Ramos (cell line): ENCODE measurements at regions not wholly inside any gene's neighbourhood (a gene's known extent, or its start where the extent isn't known, plus 50 kb on each side); places are given as distances from the start of the nearest gene placed in this dataset.

Experiments
- in situ Hi-C: fragments of 300-500 bp; cut with MboI; formaldehyde crosslinking; loops from one replicate; pipeline ENCODE4 v1.14.3; 2022; ENCODE audit warnings: low sequenced_read_pairs; ENCODE audit not compliant: unreplicated experiment

GRCh38 chr1:56442290-56442877 is 137.0 kb downstream of the PLPP3 start:
- in situ Hi-C loops: no loop called here

GRCh38 chr1:56441601-56442000 is 137.8 kb downstream of the PLPP3 start:
- in situ Hi-C loops: no loop called here

GRCh38 chr1:56439610-56440264 is 139.6 kb downstream of the PLPP3 start:
- in situ Hi-C loops: no loop called here

- in situ Hi-C loops: no loop called here
These were observed 140.3 kb downstream of the PLPP3 start for GRCh38 chr1:56438901-56439551.

GRCh38 chr1:56437959-56438358 is 141.4 kb downstream of the PLPP3 start:
- in situ Hi-C loops: no loop called here

- in situ Hi-C loops: no loop called here
These were observed 142.4 kb downstream of the PLPP3 start for GRCh38 chr1:56436912-56437417.

GRCh38 chr1:56436296-56436695 is 143.1 kb downstream of the PLPP3 start:
- in situ Hi-C loops: no loop called here

- in situ Hi-C loops: no loop called here
These were observed 143.7 kb downstream of the PLPP3 start for GRCh38 chr1:56435434-56436262.

GRCh38 chr1:56434740-56435139 is 144.6 kb downstream of the PLPP3 start:
- in situ Hi-C loops: no loop called here

GRCh38 chr1:56434025-56434424 is 145.3 kb downstream of the PLPP3 start:
- in situ Hi-C loops: no loop called here

GRCh38 chr1:56433056-56433577 is 146.2 kb downstream of the PLPP3 start:
- in situ Hi-C loops: no loop called here

- in situ Hi-C loops: no loop called here
These were observed 147.0 kb downstream of the PLPP3 start for GRCh38 chr1:56432166-56432971.

- in situ Hi-C loops: no loop called here
These were observed 149.1 kb downstream of the PLPP3 start for GRCh38 chr1:56430141-56430839.

GRCh38 chr1:56429288-56429687 is 150.1 kb downstream of the PLPP3 start:
- in situ Hi-C loops: no loop called here

- in situ Hi-C loops: no loop called here
These were observed 152.6 kb downstream of the PLPP3 start for GRCh38 chr1:56426587-56427381.

- in situ Hi-C loops: no loop called here
These were observed 153.8 kb downstream of the PLPP3 start for GRCh38 chr1:56425494-56426037.

- in situ Hi-C loops: no loop called here
These were observed 154.4 kb downstream of the PLPP3 start for GRCh38 chr1:56424744-56425493.
